Spleen (tissue), 11 donors: ENCODE measurements at regions not wholly inside any gene's neighbourhood (a gene's known extent, or its start where the extent isn't known, plus 50 kb on each side); places are given as distances from the start of the nearest gene placed in this dataset.

Source experiments
- DNase-seq: peaks from one replicate; pipeline ENCODE4 v3.0.0-alpha.2; 2020
- H3K27ac ChIP-seq, 8 donors: fragments of 200-600 bp; sonication (generic) in 7 of 8; 1 replicate in 4 of 8; 2 replicates in 4 of 8; pipeline versions ENCODE4 v1.5.0 to v1.8.0; 2016 to 2021; ENCODE audit warnings: inconsistent platforms in 4 of 8, mild to moderate bottlenecking in 4 of 8, moderate library complexity in 1 of 8
- H3K27me3 ChIP-seq, 7 donors: fragments of 200-600 bp; sonication (generic) in 6 of 7; replicated peaks in 1 of 7; 1 replicate in 4 of 7; 2 replicates in 3 of 7; pipeline versions ENCODE4 v1.5.0 to v1.8.0; 2016 to 2021; ENCODE audit warnings: inconsistent platforms in 3 of 7, mild to moderate bottlenecking in 1 of 7
- H3K36me3 ChIP-seq, 6 donors: fragments of 200-600 bp; sonication (generic) in 5 of 6; 1 replicate in 4 of 6; 2 replicates in 2 of 6; pipeline versions ENCODE4 v1.5.0 to v1.8.0; 2016 to 2021; ENCODE audit warnings: inconsistent platforms in 2 of 6
- H3K4me1 ChIP-seq, 6 donors: fragments of 200-600 bp; sonication (generic) in 5 of 6; 1 replicate in 3 of 6; 2 replicates in 3 of 6; pipeline versions ENCODE4 v1.5.0 to v1.8.0; 2016 to 2021; ENCODE audit warnings: inconsistent platforms in 3 of 6
- H3K4me3 ChIP-seq, 8 donors: fragments of 200-600 bp; sonication (generic) in 7 of 8; 1 replicate in 4 of 8; 2 replicates in 4 of 8; pipeline versions ENCODE4 v1.5.0 to v1.8.0; 2016 to 2021; ENCODE audit warnings: inconsistent platforms in 4 of 8, mild to moderate bottlenecking in 4 of 8, moderate library complexity in 2 of 8
- H3K9me3 ChIP-seq, 8 donors: fragments of 200-600 bp; sonication (generic) in 7 of 8; 1 replicate in 4 of 8; 2 replicates in 4 of 8; pipeline versions ENCODE4 v1.5.0 to v1.8.0; 2016 to 2021; ENCODE audit warnings: inconsistent platforms in 4 of 8
- POLR2A ChIP-seq, 3 donors: fragments of 450-650 bp; IDR thresholded peaks; one replicate each; pipeline ENCODE4 v1.5.1; 2017; ENCODE audit warnings: antibody characterized with exemption in 3 of 3, mild to moderate bottlenecking in 1 of 3
- POLR2AphosphoS5 ChIP-seq, 3 donors: sonication (generic); formaldehyde crosslinking; IDR thresholded peaks; one replicate each; pipeline ENCODE4 v1.5.1; 2017; ENCODE audit warnings: antibody characterized with exemption in 3 of 3
- WGBS, 5 donors: extraction: QIAGEN DNeasy Blood & Tissue Kit in 3 of 5; methylation state at CpG; one replicate each; pipeline versions ENCODE4 v1.1.5 to v1.1.7; 2013 to 2018; 5-methylcytosine and 5-hydroxymethylcytosine counted together
- intact Hi-C: fragments of 100-400 bp; cut with DNase I; formaldehyde crosslinking; loops from one replicate; pipeline ENCODE4 v1.15.0; 2023; ENCODE audit warnings: low total_unique reads
- TF ChIP-seq, protein P1 (sequence below), 11 experiments: fragments of 200-600 bp in 7 of 11; fragments of 450-650 bp in 4 of 11; sonication (generic) in 4 of 11; IDR thresholded peaks in 8 of 11; conservative IDR thresholded peaks in 3 of 11; 1 replicate in 7 of 11; 2 replicates in 4 of 11; pipeline versions ENCODE4 v1.4.0 to v1.8.0; 2016 to 2021; ENCODE audit warnings: antibody characterized with exemption in 11 of 11, inconsistent platforms in 4 of 11, mild to moderate bottlenecking in 1 of 11
- donor health status: healthy with polysubstance abuse.
- donor health status: DM: no; HTN: no; CAD: no; lungs with moderate emphysema.
- donor health status: DM: no; HTN: no; CAD: no.
- donor health status: Bipolar disorder and iron deficiency.
- donor health status: healthy.
- donor health status: DM: no; HTN: no; CAD: no.
- donor health status: DM: yes; HTN: yes; CAD: no.

DNA sequence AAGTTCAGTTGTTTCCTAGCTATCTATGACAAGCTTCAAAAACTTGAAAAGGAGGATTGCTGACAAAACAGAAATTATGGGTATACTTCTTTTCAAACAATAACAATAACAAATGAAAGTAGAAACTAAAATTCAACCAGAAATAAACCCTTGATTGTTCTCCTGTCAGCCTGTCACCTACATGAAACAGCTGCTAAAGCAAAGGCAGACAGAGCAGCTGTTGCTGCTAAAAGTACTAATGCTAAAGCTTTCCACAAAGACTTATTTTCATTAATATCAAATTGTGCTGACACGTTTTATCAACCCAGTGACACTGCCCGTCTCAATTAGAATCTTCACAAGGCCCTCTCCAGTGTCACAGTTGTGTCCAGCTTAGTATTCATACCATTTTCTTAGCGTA is 533.2 kb upstream of the GBE1 start:
- WGBS, 5 donors = 56 to 66% (median 64%) methylated on average over 3 of the region's 3 CpGs
- no peaks in the 10 kb centered on the region for H3K36me3 ChIP-seq
- H3K4me3 ChIP-seq = no peak overlapping the region
- DNase-seq = no peak
- intact Hi-C loops = no loop called here
- H3K4me1 ChIP-seq = no peaks in the 10 kb centered on the region
- peaks cover 0 to 8% (median 2%) of the 10 kb centered on the region in 8 donors for H3K9me3 ChIP-seq
- H3K27ac ChIP-seq = no peak overlapping the region
- no peaks in the 10 kb centered on the region for H3K27me3 ChIP-seq
- TF ChIP-seq POLR2A (IDR thresholded peaks at IDR 0.05) (no peak), POLR2AphosphoS5 (IDR thresholded peaks at IDR 0.05) (no peak)
- TF ChIP-seq, protein P1, sequence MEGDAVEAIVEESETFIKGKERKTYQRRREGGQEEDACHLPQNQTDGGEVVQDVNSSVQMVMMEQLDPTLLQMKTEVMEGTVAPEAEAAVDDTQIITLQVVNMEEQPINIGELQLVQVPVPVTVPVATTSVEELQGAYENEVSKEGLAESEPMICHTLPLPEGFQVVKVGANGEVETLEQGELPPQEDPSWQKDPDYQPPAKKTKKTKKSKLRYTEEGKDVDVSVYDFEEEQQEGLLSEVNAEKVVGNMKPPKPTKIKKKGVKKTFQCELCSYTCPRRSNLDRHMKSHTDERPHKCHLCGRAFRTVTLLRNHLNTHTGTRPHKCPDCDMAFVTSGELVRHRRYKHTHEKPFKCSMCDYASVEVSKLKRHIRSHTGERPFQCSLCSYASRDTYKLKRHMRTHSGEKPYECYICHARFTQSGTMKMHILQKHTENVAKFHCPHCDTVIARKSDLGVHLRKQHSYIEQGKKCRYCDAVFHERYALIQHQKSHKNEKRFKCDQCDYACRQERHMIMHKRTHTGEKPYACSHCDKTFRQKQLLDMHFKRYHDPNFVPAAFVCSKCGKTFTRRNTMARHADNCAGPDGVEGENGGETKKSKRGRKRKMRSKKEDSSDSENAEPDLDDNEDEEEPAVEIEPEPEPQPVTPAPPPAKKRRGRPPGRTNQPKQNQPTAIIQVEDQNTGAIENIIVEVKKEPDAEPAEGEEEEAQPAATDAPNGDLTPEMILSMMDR (IDR thresholded peaks at IDR 0.05 in 8 of 11, conservative IDR thresholded peaks at IDR 0.05 in 3 of 11) = no peak

DNA sequence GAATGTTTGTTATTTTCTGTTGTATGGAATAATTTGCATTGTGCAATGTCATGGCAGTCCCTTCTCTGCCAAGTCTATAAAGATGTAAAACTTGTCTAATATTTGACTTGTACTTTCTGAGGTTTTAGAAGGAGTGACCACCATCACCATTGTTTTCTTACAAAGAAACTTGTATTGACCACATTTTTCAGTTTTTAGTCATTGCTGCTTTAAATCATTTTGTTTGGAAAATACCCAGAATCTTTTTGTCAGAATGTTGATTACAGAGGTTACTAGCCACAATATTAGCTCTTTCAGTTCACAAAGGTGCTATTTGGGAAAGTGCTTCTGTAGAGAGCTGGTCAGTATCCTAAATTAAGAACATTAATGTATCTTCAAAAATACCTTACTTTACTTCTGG is 532.4 kb upstream of the GBE1 start:
- DNase-seq = no peak

DNA sequence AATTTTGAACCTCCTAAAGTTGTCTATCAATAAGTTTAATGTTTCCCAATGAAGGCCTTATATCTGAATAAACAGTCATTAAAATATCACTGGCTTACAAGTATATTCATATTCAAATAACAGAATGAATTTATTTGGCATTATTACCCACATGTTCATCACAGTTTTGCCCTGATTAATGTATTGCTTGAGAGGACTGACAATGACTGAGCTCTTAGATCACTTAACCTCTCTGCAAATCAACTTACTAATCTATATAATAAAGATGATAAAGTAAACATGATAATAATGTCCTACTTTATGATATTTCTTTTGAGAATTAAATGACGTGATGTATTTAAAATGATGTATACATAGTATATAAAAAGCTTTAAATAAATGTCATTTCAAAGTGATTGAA is 532.0 kb upstream of the GBE1 start:
- H3K9me3 ChIP-seq = peaks cover 0 to 20% (median 12%) of the 10 kb centered on the region in 8 donors
- intact Hi-C loops = no loop called here
- H3K27me3 ChIP-seq = no peaks in the 10 kb centered on the region
- no peaks in the 10 kb centered on the region for H3K36me3 ChIP-seq
- H3K4me3 ChIP-seq = no peak overlapping the region
- WGBS, 5 donors = 69 to 76% (median 72%) methylated on average over 1 of the region's 1 CpG
- no peaks in the 10 kb centered on the region for H3K4me1 ChIP-seq
- TF ChIP-seq POLR2A (IDR thresholded peaks at IDR 0.05) (no peak), POLR2AphosphoS5 (IDR thresholded peaks at IDR 0.05) (no peak)
- TF ChIP-seq, protein P1 (IDR thresholded peaks at IDR 0.05 in 8 of 11, conservative IDR thresholded peaks at IDR 0.05 in 3 of 11) = no peak
- DNase-seq = no peak
- H3K27ac ChIP-seq = no peak overlapping the region

More for the DNA sequence above, 532.4 kb upstream of the GBE1 start:
- H3K9me3 ChIP-seq = peaks cover 0 to 16% (median 7%) of the 10 kb centered on the region in 8 donors
- no peaks in the 10 kb centered on the region for H3K27me3 ChIP-seq
- H3K4me1 ChIP-seq = no peaks in the 10 kb centered on the region
- H3K27ac ChIP-seq = no peak overlapping the region
- H3K36me3 ChIP-seq = no peaks in the 10 kb centered on the region
- TF ChIP-seq POLR2AphosphoS5 (IDR thresholded peaks at IDR 0.05) (no peak), POLR2A (IDR thresholded peaks at IDR 0.05) (no peak)
- TF ChIP-seq, protein P1 (IDR thresholded peaks at IDR 0.05 in 8 of 11, conservative IDR thresholded peaks at IDR 0.05 in 3 of 11) = no peak
- intact Hi-C loops = no loop called here
- no peak overlapping the region for H3K4me3 ChIP-seq

DNA sequence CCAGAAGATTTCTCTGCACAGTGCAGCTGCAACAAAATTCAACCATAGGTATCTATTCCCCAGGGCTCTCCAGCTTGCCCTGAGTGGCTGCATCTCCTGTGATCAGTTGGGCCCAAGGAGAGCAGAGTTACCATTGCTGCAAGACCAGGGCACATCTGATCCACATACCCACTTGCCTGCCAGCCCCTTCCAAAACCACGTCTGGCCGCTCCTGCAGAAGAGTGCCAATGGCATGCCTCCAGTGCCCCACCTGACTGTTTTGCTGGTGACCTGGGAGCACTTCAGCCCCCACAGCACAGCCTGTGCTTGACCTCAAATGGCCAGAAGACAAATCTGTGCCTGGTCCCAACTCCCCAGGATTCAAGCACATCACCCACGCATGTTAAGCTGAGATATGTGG is 526.1 kb upstream of the GBE1 start:
- H3K9me3 ChIP-seq = peaks cover 0 to 35% (median 22%) of the 10 kb centered on the region in 8 donors

More for the DNA sequence above, 526.1 kb upstream of the GBE1 start:
- intact Hi-C loops = no loop called here
- H3K27me3 ChIP-seq = no peaks in the 10 kb centered on the region
- DNase-seq = no peak
- H3K27ac ChIP-seq = no peak overlapping the region
- WGBS, 5 donors = 86 to 97% (median 92%) methylated on average over 3 of the region's 3 CpGs
- no peaks in the 10 kb centered on the region for H3K36me3 ChIP-seq
- no peaks in the 10 kb centered on the region for H3K4me1 ChIP-seq
- H3K4me3 ChIP-seq = no peak overlapping the region
- TF ChIP-seq POLR2AphosphoS5 (IDR thresholded peaks at IDR 0.05) (no peak), POLR2A (IDR thresholded peaks at IDR 0.05) (no peak)
- TF ChIP-seq, protein P1 (IDR thresholded peaks at IDR 0.05 in 8 of 11, conservative IDR thresholded peaks at IDR 0.05 in 3 of 11) = no peak
